SU-DHL-6 (cell line): ENCODE measurements at regions not wholly inside any gene's neighbourhood (a gene's known extent, or its start where the extent isn't known, plus 50 kb on each side); places are given as distances from the start of the nearest gene placed in this dataset.

Source experiments
- CTCF ChIP-seq: fragments of 200-600 bp; sonication (generic); IDR thresholded peaks from one replicate; pipeline ENCODE4 v1.5.1; 2017; ENCODE audit warnings: antibody characterized with exemption, mild to moderate bottlenecking, low read length, moderate library complexity; ENCODE audit not compliant: insufficient read depth, poor library complexity, severe bottlenecking
- EZH2phosphoT487 ChIP-seq: fragments of 200-600 bp; sonication (generic), shearing (Covaris generic); conservative IDR thresholded peaks from 2 replicates; pipeline ENCODE4 v1.6.1; 2018; ENCODE audit warnings: mild to moderate bottlenecking, antibody characterized with exemption, low read length, moderate library complexity, mixed read lengths

GRCh38 chr6:6951355-6951754, 156.4 kb upstream of the RREB1 start:
- TF ChIP-seq CTCF (no peak), EZH2phosphoT487 (no peak)
